ENCODE measurements at regions not wholly inside any gene's neighbourhood (a gene's known extent, or its start where the extent isn't known, plus 50 kb on each side); places are given as distances from the start of the nearest gene placed in this dataset.

DNA sequence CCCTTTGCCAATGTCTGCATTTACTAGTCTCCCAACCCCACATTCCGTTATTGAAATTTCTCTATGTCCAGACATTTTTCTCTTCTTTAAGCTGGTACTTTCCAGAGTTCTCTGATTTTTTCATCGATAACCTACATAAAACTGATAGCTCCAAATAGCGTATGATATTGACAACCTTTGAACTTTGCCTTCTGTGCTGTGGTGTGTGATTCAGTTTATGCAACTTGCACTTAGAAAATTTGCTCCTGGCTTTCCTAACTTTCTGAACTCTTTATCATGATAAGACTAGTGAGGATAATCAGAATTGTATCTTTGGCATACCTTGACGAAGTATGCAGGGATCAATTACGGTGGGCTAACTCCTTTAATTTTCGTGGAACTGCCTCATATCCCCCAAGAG is 1261.3 kb downstream of the SI start:
- Histone ChIP-seq H3K4me2 (no peak overlapping the region), H3K4me3 (no peak overlapping the region), H3K27ac (no peak overlapping the region), H3K4me1 (no peaks in the 10 kb centered on the region), H3K9me3 (no peaks in the 10 kb centered on the region)
- 47% methylated on average over 6 of the region's 6 CpGs for WGBS (ENCODE audit: missing lambda C conversion rate)
- DNase-seq (ENCODE audit: low read depth in 1 of 2, low spot score in 1 of 2) (no peak), ATAC-seq (no peak), FAIRE-seq (no peak)
- TF ChIP-seq HOXA7 (CRISPR knock-in tag; IDR thresholded peaks at IDR 0.05) (no peak), CBX2 (IDR thresholded peaks at IDR 0.05; ENCODE audit: borderline replicate concordance, low read depth) (no peak), CEBPB (IDR thresholded peaks at IDR 0.05) (no peak), CBX8 (IDR thresholded peaks at IDR 0.05) (no peak), HOXB13 (CRISPR knock-in tag; IDR thresholded peaks at IDR 0.05; ENCODE audit: low read depth) (no peak), HOXB5 (CRISPR knock-in tag; IDR thresholded peaks at IDR 0.05) (no peak), RAD21 (conservative IDR thresholded peaks at IDR 0.05 in 1 of 2, IDR thresholded peaks at IDR 0.05 in 1 of 2) (no peak), GATA3 (IDR thresholded peaks at IDR 0.05; ENCODE audit: borderline replicate concordance) (no peak), SMC3 (IDR thresholded peaks at IDR 0.05) (no peak), ZC3H11A (IDR thresholded peaks at IDR 0.05) (no peak)
- TF ChIP-seq, protein P1, sequence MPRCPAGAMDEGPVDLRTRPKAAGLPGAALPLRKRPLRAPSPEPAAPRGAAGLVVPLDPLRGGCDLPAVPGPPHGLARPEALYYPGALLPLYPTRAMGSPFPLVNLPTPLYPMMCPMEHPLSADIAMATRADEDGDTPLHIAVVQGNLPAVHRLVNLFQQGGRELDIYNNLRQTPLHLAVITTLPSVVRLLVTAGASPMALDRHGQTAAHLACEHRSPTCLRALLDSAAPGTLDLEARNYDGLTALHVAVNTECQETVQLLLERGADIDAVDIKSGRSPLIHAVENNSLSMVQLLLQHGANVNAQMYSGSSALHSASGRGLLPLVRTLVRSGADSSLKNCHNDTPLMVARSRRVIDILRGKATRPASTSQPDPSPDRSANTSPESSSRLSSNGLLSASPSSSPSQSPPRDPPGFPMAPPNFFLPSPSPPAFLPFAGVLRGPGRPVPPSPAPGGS (IDR thresholded peaks at IDR 0.05), result no peak
- TF ChIP-seq, protein P2, sequence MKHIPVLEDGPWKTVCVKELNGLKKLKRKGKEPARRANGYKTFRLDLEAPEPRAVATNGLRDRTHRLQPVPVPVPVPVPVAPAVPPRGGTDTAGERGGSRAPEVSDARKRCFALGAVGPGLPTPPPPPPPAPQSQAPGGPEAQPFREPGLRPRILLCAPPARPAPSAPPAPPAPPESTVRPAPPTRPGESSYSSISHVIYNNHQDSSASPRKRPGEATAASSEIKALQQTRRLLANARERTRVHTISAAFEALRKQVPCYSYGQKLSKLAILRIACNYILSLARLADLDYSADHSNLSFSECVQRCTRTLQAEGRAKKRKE (CRISPR knock-in tag; IDR thresholded peaks at IDR 0.05; ENCODE audit: low read depth), result no peak
- CTCF ChIA-PET, result no interaction called here
- POLR2A ChIA-PET, result no interaction called here

DNA sequence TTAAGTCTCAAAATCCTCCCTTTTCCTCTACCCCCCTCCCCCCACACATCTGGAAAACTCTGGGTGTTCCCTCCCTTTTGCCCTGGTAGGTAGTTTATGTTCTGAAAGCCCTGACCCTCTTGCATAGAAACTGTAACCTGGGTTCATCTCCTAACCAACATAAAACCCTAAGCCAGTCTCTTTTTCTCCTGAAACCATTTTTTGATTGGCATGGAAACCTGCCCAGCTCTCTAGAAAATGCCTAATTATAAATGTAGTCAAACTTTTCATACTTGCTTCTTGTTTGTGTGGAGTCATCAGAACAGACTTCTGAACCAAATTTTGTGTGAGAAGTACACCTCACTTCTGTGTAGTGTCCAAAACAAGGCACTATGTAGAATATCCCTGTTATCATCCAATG is 1264.4 kb downstream of the SI start:
- ChIA-PET POLR2A (no interaction called here), CTCF (no interaction called here)
- Histone ChIP-seq H3K4me3 (no peak overlapping the region), H3K27ac (no peak overlapping the region), H3K4me1 (no peaks in the 10 kb centered on the region), H3K9me3 (no peaks in the 10 kb centered on the region), H3K4me2 (no peak overlapping the region)
- FAIRE-seq (no peak), DNase-seq (ENCODE audit: low read depth in 1 of 2, low spot score in 1 of 2) (no peak), ATAC-seq (no peak)
- TF ChIP-seq KDM1A (IDR thresholded peaks at IDR 0.05; ENCODE audit: low read depth), result no peak

DNA sequence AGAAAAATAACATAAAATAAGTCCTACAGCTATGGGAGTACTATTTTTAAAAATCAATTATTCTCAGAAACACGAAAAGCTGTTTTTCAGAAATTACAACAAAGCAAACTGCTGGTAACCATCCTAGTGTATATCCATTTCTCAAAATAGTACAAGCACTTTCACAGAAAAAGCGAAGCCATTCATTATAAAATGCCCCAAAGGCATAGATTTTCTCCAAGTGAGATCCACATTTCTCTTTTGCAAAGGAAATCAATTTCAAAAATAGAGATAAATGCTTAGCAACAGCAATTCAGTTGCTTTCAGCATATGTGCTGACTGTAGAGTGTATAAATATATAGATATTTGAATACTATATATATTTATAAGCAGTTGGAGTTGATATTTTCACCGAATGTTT is 1266.3 kb downstream of the SI start:
- 18% methylated on average over 3 of the region's 3 CpGs for WGBS (ENCODE audit: missing lambda C conversion rate)
- ATAC-seq (no peak), FAIRE-seq (no peak)

DNA sequence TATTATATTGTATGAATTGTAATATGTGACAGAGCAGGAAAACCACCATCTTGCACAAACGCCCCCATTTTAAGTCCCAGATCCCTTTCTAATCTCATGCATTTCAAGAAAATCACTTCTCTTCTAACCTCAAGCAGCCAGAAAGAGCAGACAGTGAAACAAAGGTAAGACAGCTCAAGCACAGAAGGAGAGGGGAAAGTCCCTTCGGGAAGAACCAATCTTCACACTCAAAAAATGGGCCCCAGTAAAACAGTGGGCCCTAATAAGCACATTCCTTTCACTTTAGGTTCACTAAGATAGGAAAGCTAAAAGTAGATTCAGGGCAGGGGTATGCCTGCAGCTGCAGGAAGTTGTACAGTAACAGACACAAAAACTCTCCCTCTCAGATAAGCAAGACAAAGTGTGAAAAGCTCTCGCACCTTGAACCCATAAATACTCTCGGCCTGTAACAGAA is 1268.7 kb downstream of the SI start:
- CTCF ChIA-PET, result no interaction called here
- ATAC-seq (no peak), DNase-seq (ENCODE audit: low read depth in 1 of 2, low spot score in 1 of 2) (no peak), FAIRE-seq (no peak)
- Histone ChIP-seq H3K4me2 (no peak overlapping the region), H3K4me1 (no peaks in the 10 kb centered on the region), H3K27ac (no peak overlapping the region), H3K9me3 (no peaks in the 10 kb centered on the region), H3K4me3 (no peak overlapping the region)
- 28% methylated on average over 4 of the region's 4 CpGs for WGBS (ENCODE audit: missing lambda C conversion rate)
- POLR2A ChIA-PET, result no interaction called here
- TF ChIP-seq, protein P3, sequence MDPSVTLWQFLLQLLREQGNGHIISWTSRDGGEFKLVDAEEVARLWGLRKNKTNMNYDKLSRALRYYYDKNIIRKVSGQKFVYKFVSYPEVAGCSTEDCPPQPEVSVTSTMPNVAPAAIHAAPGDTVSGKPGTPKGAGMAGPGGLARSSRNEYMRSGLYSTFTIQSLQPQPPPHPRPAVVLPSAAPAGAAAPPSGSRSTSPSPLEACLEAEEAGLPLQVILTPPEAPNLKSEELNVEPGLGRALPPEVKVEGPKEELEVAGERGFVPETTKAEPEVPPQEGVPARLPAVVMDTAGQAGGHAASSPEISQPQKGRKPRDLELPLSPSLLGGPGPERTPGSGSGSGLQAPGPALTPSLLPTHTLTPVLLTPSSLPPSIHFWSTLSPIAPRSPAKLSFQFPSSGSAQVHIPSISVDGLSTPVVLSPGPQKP (IDR thresholded peaks at IDR 0.05; ENCODE audit: low read depth, low read length), result no peak
- TF ChIP-seq POLR2AphosphoS2 (conservative IDR thresholded peaks at IDR 0.05; ENCODE audit: low read length) (no peak), MAZ (IDR thresholded peaks at IDR 0.05; ENCODE audit: borderline replicate concordance, low read depth, low read length) (no peak), CBX8 (IDR thresholded peaks at IDR 0.05) (no peak), JUN (IDR thresholded peaks at IDR 0.05) (no peak), ZNF302 (CRISPR knock-in tag; IDR thresholded peaks at IDR 0.05) (no peak), HOXA7 (CRISPR knock-in tag; IDR thresholded peaks at IDR 0.05) (no peak), FOXS1 (CRISPR knock-in tag; IDR thresholded peaks at IDR 0.05) (no peak), EP300 (IDR thresholded peaks at IDR 0.05) (no peak)
- TF ChIP-seq, protein P4, sequence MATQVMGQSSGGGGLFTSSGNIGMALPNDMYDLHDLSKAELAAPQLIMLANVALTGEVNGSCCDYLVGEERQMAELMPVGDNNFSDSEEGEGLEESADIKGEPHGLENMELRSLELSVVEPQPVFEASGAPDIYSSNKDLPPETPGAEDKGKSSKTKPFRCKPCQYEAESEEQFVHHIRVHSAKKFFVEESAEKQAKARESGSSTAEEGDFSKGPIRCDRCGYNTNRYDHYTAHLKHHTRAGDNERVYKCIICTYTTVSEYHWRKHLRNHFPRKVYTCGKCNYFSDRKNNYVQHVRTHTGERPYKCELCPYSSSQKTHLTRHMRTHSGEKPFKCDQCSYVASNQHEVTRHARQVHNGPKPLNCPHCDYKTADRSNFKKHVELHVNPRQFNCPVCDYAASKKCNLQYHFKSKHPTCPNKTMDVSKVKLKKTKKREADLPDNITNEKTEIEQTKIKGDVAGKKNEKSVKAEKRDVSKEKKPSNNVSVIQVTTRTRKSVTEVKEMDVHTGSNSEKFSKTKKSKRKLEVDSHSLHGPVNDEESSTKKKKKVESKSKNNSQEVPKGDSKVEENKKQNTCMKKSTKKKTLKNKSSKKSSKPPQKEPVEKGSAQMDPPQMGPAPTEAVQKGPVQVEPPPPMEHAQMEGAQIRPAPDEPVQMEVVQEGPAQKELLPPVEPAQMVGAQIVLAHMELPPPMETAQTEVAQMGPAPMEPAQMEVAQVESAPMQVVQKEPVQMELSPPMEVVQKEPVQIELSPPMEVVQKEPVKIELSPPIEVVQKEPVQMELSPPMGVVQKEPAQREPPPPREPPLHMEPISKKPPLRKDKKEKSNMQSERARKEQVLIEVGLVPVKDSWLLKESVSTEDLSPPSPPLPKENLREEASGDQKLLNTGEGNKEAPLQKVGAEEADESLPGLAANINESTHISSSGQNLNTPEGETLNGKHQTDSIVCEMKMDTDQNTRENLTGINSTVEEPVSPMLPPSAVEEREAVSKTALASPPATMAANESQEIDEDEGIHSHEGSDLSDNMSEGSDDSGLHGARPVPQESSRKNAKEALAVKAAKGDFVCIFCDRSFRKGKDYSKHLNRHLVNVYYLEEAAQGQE (IDR thresholded peaks at IDR 0.05), result no peak
- TF ChIP-seq, protein P5, sequence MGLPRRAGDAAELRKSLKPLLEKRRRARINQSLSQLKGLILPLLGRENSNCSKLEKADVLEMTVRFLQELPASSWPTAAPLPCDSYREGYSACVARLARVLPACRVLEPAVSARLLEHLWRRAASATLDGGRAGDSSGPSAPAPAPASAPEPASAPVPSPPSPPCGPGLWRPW (IDR thresholded peaks at IDR 0.05), result no peak

More for the DNA sequence above, 1266.3 kb downstream of the SI start:
- H3K4me3 ChIP-seq, result no peak overlapping the region
- no peaks in the 10 kb centered on the region for H3K9me3 ChIP-seq
- CTCF ChIA-PET, result no interaction called here
- no peak for TF ChIP-seq HEYL (CRISPR knock-in tag; IDR thresholded peaks at IDR 0.05)
- TF ChIP-seq CEBPB (IDR thresholded peaks at IDR 0.05), result no peak
- no peak for TF ChIP-seq CHD4 (IDR thresholded peaks at IDR 0.05; ENCODE audit: borderline replicate concordance)
- H3K27ac ChIP-seq, result no peak overlapping the region
- no peak overlapping the region for H3K4me2 ChIP-seq
- DNase-seq (ENCODE audit: low read depth in 1 of 2, low spot score in 1 of 2), result no peak
- POLR2A ChIA-PET, result no interaction called here
- H3K4me1 ChIP-seq, result no peaks in the 10 kb centered on the region

All from A549 (cell line).